Endodermal cell (in vitro differentiated cells): ENCODE measurements at regions not wholly inside any gene's neighbourhood (a gene's known extent, or its start where the extent isn't known, plus 50 kb on each side); places are given as distances from the start of the nearest gene placed in this dataset.

Experiments used
- DNase-seq: peaks from one replicate; pipeline ENCODE4 v3.0.0-alpha.2; 2017
- H3K27ac ChIP-seq: 2 replicates; pipeline ENCODE4 v1.5.1; 2013; ENCODE audit warnings: mild to moderate bottlenecking, low read depth, low read length, moderate library complexity
- H3K27me3 ChIP-seq: 2 replicates; pipeline ENCODE4 v1.6.1; 2013; ENCODE audit warnings: mild to moderate bottlenecking, low read length, moderate library complexity; ENCODE audit not compliant: insufficient read depth, control insufficient read depth, poor library complexity, severe bottlenecking
- H3K36me3 ChIP-seq: 2 replicates; pipeline ENCODE4 v1.7.0; 2013; ENCODE audit warnings: mild to moderate bottlenecking, low read length, moderate library complexity; ENCODE audit not compliant: control insufficient read depth, insufficient read depth
- H3K4me1 ChIP-seq: one replicate; pipeline ENCODE4 v1.7.0; 2013; ENCODE audit warnings: low read length; ENCODE audit not compliant: control insufficient read depth, insufficient read depth
- H3K4me3 ChIP-seq: 2 replicates; pipeline ENCODE4 v1.5.1; 2013; ENCODE audit warnings: mild to moderate bottlenecking, low read length, moderate library complexity
- H3K9ac ChIP-seq: 2 replicates; pipeline ENCODE4 v1.6.1; 2013; ENCODE audit warnings: mild to moderate bottlenecking, low read length, moderate library complexity; ENCODE audit not compliant: poor library complexity, severe bottlenecking; ENCODE audit errors: extremely low read depth
- H3K9me3 ChIP-seq: 2 replicates; pipeline ENCODE4 v1.6.1; 2013; ENCODE audit warnings: mild to moderate bottlenecking, low read length, moderate library complexity; ENCODE audit not compliant: control insufficient read depth
- H3K27ac Mint-ChIP-seq: 2 replicates; pipeline ENCODE4 v1.8.0; 2020; ENCODE audit warnings: mixed read lengths
- H3K27me3 Mint-ChIP-seq: 2 replicates; pipeline ENCODE4 v1.8.0; 2021; ENCODE audit warnings: mild to moderate bottlenecking, mixed read lengths; ENCODE audit not compliant: insufficient read depth
- H3K36me3 Mint-ChIP-seq: 2 replicates; pipeline ENCODE4 v1.8.0; 2020; ENCODE audit warnings: low read depth, mixed read lengths
- H3K4me1 Mint-ChIP-seq: 2 replicates; pipeline ENCODE4 v1.8.0; 2020; ENCODE audit warnings: mixed read lengths
- H3K4me3 Mint-ChIP-seq: 2 replicates; pipeline ENCODE4 v1.8.0; 2020; ENCODE audit warnings: mild to moderate bottlenecking, moderate library complexity, mixed read lengths
- H3K9me3 Mint-ChIP-seq: 2 replicates; pipeline ENCODE4 v1.8.0; 2020; ENCODE audit warnings: mild to moderate bottlenecking, mixed read lengths
- CTCF ChIP-seq: fragments of 200-600 bp; sonication (generic); conservative IDR thresholded peaks from 2 replicates; pipeline ENCODE4 v1.5.0; 2021; ENCODE audit warnings: antibody characterized with exemption, mild to moderate bottlenecking
- WGBS, 2 experiments: methylation state at CpG; one replicate each; pipeline versions ENCODE4 v1.1.5 to v1.1.7; 2013; ENCODE audit warnings: missing lambda C conversion rate in 2 of 2, mixed read lengths in 1 of 2; ENCODE audit not compliant: insufficient coverage in 1 of 2, insufficient read length in 1 of 2; 5-methylcytosine and 5-hydroxymethylcytosine counted together

DNA sequence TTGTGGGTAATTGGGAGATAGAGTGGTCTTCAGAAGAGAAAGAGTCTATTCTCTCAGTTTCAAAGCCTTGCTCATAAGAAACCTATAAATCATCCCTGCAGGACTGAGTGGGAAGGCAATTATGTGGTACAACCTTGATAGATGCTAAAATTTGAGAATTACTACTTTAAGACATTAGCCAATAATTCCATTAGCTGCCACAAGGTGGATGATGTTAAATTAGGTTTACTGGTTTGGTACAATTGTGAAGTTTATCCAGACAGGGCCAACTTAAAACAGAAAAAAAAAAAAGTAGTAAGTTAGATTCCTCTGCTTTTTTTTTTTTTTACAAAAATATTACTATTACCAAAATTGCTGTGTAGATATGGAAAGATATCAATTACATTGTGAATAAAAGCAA is 73.2 kb upstream of the AMOT start:
- no peaks in the 10 kb centered on the region for H3K9me3 Mint-ChIP-seq
- peak; percentile 66 for TF ChIP-seq CTCF
- Histone ChIP-seq H3K4me1 (no peaks in the 10 kb centered on the region), H3K9ac (no peak overlapping the region), H3K27ac (no peak overlapping the region), H3K27me3 (no peaks in the 10 kb centered on the region), H3K36me3 (no peaks in the 10 kb centered on the region), H3K4me3 (no peak overlapping the region), H3K9me3 (no peaks in the 10 kb centered on the region)
- no peak for DNase-seq
- H3K27ac Mint-ChIP-seq: no peak overlapping the region
- no peaks in the 10 kb centered on the region for H3K27me3 Mint-ChIP-seq
- H3K36me3 Mint-ChIP-seq: no peaks in the 10 kb centered on the region
- no peak overlapping the region for H3K4me3 Mint-ChIP-seq
- no peaks in the 10 kb centered on the region for H3K4me1 Mint-ChIP-seq

DNA sequence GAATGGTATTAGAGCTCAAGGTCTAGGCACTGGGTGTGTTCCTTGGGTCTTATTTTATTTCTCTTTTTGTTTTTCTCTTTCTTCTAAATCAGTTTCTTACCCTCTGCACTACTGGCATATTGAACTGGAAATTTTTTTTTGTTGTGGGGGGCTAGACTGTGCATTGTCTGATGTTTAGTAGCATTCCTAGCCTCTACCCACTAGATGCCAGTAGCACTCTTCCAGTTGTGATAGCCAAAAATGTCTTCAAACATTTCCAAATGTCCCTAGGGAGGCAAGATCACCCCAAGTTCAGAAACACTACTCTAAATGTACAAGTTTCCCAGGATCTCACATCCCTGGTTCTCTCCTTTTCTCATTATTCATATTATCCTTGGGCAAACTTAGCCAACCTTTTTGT is 69.8 kb upstream of the AMOT start:
- no peak for DNase-seq
- no peaks in the 10 kb centered on the region for H3K9me3 Mint-ChIP-seq
- Histone ChIP-seq H3K27me3 (no peaks in the 10 kb centered on the region), H3K9ac (no peak overlapping the region), H3K36me3 (no peaks in the 10 kb centered on the region), H3K27ac (no peak overlapping the region), H3K4me3 (no peak overlapping the region), H3K9me3 (no peaks in the 10 kb centered on the region), H3K4me1 (no peaks in the 10 kb centered on the region)
- H3K36me3 Mint-ChIP-seq: no peaks in the 10 kb centered on the region
- no peak overlapping the region for H3K27ac Mint-ChIP-seq
- peaks cover 5% of the 10 kb centered on the region for H3K4me1 Mint-ChIP-seq
- H3K27me3 Mint-ChIP-seq: no peaks in the 10 kb centered on the region
- H3K4me3 Mint-ChIP-seq: no peak overlapping the region
- peak; percentile 56 for TF ChIP-seq CTCF

- Histone ChIP-seq H3K27ac (no peak overlapping the region), H3K4me3 (peak overlapping the region; percentile 7), H3K9me3 (no peaks in the 10 kb centered on the region), H3K27me3 (no peaks in the 10 kb centered on the region), H3K9ac (no peak overlapping the region), H3K4me1 (no peaks in the 10 kb centered on the region), H3K36me3 (no peaks in the 10 kb centered on the region)
- Mint-ChIP-seq H3K9me3 (no peaks in the 10 kb centered on the region), H3K27me3 (no peaks in the 10 kb centered on the region), H3K4me1 (no peaks in the 10 kb centered on the region), H3K36me3 (no peaks in the 10 kb centered on the region), H3K4me3 (no peak overlapping the region), H3K27ac (no peak overlapping the region)
- DNase-seq: no peak
- TF ChIP-seq CTCF: no peak
- 82% methylated on average over 3 of the region's 3 CpGs; no CpG with 5 or more reads in 1 of the 2 experiments for WGBS, 2 experiments
These were observed 61.5 kb upstream of the AMOT start for GRCh38 chrX:112901869-112902725.
